HG03095 (cell line): ENCODE measurements at regions not wholly inside any gene's neighbourhood (a gene's known extent, or its start where the extent isn't known, plus 50 kb on each side); places are given as distances from the start of the nearest gene placed in this dataset.

Source experiments
- ATAC-seq: cut with Tn5 transposase; IDR thresholded peaks from one replicate; pipeline ENCODE4 v1.9.1; 2021; ENCODE audit warnings: moderate library complexity; ENCODE audit not compliant: unreplicated experiment

DNA sequence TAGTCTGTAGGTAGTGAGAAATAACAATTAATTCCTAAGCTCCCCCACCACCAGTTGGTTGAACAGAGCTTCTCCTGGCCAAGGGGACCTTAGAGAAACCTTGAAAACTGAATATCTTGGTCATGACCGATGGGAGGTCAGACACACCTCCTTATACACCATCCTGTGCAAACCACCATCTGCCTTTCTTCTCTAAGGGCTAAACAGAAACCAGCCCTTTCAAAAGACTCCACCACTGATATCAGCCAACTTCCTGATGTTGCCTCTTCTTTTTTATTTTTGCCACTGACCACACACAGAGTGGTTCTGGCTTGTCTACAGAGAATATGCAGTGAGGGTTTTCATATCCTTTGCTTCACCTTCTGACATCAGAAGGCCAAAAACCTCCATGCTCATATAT, 977.7 kb upstream of the SEL1L start:
- ATAC-seq, result no peak

- ATAC-seq, result no peak
Measured at GRCh38 chr14:82520765-82521164, 987.1 kb upstream of the SEL1L start.

GRCh38 chr14:82521191-82521590, 987.5 kb upstream of the SEL1L start:
- ATAC-seq, result no peak

GRCh38 chr14:82528016-82528415, 994.4 kb upstream of the SEL1L start:
- ATAC-seq, result no peak

GRCh38 chr14:82533351-82533750, 999.7 kb upstream of the SEL1L start:
- ATAC-seq, result no peak

GRCh38 chr14:82536566-82536965, 1002.9 kb upstream of the SEL1L start:
- no peak for ATAC-seq

DNA sequence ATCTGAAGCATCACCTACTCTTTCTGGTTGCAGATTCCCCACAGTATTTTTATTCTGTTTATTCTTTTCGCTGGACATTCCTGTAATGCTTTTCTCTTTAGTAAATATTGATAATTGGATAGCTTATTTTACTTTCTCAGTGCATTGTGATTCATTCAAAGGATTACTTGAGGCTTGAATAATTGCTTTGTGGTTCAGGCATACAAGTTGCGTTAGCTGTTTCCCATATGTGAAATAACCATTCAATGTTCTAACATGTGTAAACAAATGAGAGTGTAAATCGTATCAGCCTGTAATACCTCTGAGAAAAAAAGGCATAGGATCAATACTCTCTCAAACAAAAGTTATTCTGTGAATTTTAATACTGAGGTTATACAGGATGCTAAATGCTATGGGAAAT, 1004.2 kb upstream of the SEL1L start:
- no peak for ATAC-seq

DNA sequence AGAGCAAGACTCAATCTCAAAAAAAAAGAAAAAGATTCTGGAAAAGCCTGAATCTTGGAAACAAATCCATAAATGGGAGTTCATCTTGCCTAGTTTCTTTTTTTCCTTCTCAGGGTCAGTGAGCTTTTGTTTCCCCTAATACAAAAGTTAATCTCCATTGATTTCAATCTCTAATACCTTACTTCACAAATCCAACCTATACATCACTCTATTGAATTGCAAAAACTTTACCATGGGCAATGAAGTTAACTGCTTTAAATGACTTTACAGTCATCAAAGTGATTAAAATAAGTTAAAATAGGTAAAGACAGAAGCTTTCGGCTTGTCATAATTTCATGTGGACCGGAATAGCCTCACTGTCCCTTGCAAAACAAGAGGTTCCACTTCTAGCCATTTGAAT, 1012.7 kb upstream of the SEL1L start:
- ATAC-seq, result no peak

DNA sequence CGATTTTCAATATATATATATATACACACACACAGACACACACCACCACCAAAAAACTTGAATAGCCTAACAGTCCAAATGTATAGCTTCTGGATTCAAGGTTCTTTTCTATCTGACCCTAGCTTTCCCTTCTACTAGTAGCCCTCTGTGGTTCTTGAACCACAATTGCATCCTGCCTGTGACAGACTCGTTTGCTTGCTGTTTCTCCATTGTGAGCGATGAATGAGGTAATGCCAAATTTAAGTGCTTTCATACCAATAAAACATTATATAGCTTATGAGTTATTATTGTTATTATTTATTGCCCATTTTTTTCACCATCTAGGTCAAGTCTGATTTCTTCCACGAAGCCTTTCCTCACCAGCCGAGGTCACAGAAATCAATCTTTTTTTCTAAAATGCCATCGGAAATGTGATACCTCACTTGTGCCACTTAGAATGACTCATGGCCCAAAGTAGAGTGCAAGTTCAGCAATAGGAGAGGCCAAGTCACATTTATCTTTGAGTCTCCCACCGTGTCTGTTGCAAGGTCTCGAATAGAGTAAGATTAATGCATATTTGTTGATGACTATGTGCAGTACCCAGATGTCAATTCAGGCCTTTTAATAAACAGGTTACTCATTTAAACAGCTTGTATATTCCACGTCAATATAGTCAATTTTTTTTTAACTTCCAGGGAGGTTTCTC, 1015.8 kb upstream of the SEL1L start:
- no peak for ATAC-seq

DNA sequence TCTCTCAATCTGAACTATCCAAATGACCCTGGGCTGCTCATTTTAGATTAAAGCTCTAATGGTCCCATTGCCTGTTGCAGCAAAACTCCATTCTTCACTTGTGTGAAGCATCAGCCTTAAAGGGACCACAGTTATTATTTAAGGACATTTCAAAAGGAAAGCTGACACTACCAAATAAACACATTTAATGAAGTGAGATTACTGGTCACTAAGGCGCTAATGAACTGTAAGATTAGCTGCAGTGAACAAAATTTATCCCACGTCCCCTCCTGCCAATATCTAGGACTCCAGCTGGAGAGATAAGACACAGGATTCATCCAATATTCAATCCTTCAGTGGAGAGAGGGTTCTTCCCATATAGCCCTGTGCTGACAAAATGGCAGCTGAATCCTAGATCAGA, 1029.2 kb upstream of the SEL1L start:
- no peak for ATAC-seq

- ATAC-seq, result no peak
Measured at GRCh38 chr14:82565825-82566224, 1032.2 kb upstream of the SEL1L start.

DNA sequence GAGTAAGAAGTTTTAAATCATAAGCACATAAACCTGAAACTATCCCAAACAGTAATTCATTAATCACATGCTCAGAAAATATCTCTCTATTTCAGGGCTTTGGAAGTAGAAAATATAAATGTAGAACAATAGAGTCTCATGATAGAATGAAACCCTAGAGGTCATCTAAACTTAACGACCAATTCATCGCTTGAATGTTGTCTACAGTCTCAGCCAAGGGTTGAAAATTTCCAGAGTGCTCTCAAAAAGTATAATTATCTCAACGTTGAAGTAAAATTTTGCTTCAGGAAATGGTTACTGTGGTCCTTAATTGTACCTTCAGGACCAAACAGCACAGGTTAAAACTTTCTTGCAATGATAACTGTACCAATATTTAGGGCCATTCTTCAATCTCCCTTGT, 1053.6 kb upstream of the SEL1L start:
- ATAC-seq, result no peak

GRCh38 chr14:82595466-82595865, 1061.8 kb upstream of the SEL1L start:
- no peak for ATAC-seq

DNA sequence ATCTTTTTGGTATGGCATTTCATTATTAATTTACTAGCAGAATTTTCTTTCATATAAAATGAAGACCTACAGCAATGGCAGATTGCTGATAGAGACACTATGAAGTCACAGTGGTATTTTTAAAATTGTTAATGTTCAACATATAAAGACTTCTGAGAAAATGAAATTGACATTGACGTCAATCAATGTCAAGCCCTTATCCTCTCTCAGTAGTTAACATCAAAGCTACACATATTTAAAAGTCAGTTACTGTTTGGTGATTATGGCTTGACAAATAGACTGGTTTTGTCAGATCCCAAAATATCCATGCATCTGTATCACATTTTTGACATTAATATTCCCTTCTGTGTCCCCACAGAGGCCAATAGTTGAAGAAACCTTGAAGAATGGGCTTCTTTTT, 1069.1 kb upstream of the SEL1L start:
- no peak for ATAC-seq

DNA sequence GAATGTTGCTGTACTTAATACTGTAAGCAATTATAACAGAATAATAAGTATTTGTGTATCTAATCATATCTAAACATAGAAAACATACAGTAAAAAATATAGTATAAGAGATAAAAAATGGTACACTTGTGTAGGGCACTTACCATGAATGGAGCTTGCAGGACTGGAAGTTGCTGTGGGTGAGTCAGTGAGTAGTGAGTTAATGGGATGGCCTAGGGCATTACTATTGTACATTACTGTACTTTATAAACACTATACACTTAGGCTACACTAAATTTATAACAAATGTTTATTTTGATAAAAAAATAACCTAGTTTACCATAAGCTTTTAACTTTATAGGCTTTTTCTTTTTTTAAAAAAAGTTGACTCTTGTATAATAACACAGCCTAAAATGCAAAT, 1071.2 kb upstream of the SEL1L start:
- no peak for ATAC-seq

GRCh38 chr14:82621881-82622450, 1088.3 kb upstream of the SEL1L start:
- ATAC-seq, result no peak

DNA sequence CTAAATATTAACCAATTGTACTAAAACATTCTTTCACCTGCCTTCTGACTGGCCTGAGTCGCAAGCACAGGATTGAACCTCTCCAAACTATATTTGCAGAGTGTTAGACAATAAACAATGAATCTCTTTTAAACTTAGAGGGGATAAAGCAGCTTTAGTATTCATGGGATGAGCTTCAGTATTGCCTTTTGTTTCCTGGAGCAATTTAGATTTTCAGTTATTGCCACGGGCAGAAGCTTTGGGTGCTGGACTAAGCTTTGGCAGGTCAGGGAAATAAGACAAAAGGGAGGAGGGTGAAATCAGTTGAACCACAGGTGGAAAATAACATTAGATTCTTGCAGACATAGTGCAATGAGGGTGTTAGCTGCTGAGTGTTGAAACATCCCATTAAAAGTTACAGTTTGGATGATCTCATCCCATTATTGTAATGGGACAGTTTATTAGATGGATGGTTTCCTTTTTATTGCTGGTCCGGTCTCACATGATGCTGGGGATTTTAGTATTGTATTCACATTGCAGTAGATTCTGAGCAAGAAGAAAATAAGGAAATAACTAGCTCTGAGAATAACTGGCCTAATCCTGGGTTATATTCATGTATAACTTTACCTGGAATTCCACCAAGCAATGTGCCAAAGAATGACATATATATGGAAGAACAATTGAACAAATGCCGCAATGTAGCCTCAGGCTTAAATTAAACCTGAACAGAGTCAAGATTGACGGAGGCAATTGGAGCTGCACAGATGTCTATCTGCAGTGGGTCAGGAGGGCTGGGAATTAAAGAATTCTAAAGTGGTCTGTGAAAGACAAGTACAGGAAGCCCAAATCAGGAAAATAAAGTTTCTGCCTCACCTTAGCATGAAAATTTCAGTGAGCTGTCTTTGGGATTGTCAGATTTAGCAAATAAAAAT, 1092.8 kb upstream of the SEL1L start:
- ATAC-seq, result no peak

DNA sequence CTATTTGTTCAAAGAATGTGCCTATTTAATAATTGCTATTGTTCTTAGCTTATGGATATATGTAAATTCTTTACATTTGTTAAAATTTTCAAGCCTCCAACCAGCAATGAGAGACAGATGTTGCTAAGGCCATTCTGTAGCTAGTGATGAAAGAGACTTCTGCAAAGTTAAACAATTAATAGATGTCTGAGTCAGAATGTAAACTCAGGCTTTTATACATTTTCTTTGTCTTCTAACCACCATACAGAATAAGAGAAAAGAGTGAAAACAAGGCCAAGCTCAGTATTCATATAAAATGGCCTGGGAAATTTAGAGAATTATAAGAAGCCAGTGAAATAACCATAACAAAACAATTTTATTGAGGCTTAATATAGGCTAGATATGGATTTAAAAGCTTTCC, 1102.3 kb upstream of the SEL1L start:
- ATAC-seq, result no peak

GRCh38 chr14:82636426-82636825, 1102.8 kb upstream of the SEL1L start:
- ATAC-seq, result no peak

DNA sequence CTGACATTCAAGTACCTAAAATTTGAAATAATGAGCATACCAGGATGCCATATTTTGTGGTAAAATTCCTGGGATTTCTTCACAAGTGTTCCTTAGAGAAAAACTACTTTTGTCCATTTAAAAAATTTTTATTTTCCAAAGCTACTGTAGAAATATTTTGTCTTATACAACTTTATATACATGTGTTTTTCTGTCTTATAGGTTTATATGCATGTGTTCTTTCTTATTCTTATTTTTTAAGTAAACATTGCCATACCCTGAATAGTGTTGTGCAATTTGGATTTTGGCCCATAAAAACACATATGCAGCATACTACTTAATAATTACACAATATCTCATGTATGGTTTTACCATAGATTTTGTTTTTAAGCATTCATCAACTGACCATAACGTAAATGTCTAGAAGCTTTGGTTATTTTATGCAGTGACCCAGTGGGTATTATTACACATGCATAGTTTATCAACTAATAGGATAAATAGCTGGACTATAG, 1107.4 kb upstream of the SEL1L start:
- ATAC-seq, result no peak

DNA sequence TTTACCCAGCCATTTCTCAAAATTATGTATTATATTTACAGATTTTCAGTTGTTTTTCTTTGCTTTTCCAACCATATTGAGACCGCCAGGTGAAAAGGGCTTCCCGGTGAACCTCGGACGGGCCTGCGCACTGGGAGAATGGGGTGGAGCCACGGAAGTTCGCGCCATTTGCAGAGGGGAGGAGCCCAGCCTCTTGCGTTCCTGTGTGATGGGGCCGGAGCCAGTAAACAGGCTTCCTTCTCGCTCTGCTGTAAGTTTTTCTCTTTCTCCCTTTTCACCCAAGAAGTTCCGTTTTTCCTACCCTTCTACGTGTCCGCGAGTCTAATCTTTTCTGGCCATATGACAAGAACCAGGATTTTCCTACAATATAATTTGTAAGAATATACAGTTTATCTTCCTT, 1108.8 kb upstream of the SEL1L start:
- no peak for ATAC-seq
